NCI-H526 treated with DMSO at 0.1 percent for 48 hours (cell line): ENCODE measurements at regions not wholly inside any gene's neighbourhood (a gene's known extent, or its start where the extent isn't known, plus 50 kb on each side); places are given as distances from the start of the nearest gene placed in this dataset.

ENCODE experiments used
- DNase-seq: peaks from one replicate; lab custom pipeline; 2025; lab: John Stamatoyannopoulos, UW

- no peak for DNase-seq
Observed at GRCh38 chr11:45554230-45554967, 111.0 kb downstream of the CHST1 start.

- DNase-seq: no peak
Observed at GRCh38 chr11:45553383-45553936, 112.0 kb downstream of the CHST1 start.

- no peak for DNase-seq
Observed at GRCh38 chr11:45551191-45551713, 114.2 kb downstream of the CHST1 start.

GRCh38 chr11:45549257-45549656 lies 116.2 kb downstream of the CHST1 start:
- DNase-seq: no peak

GRCh38 chr11:45546366-45546765 lies 119.1 kb downstream of the CHST1 start:
- no peak for DNase-seq

- DNase-seq: no peak
Observed at GRCh38 chr11:45544826-45545225, 120.6 kb downstream of the CHST1 start.

- no peak for DNase-seq
Observed at GRCh38 chr11:45543808-45544422, 121.5 kb downstream of the CHST1 start.

- DNase-seq: no peak
Observed at GRCh38 chr11:45543081-45543480, 122.3 kb downstream of the CHST1 start.

- no peak for DNase-seq
Observed at GRCh38 chr11:45541693-45542434, 123.6 kb downstream of the CHST1 start.

GRCh38 chr11:45538939-45539338 lies 126.5 kb downstream of the CHST1 start:
- no peak for DNase-seq

- no peak for DNase-seq
Observed at GRCh38 chr11:45538363-45538762, 127.1 kb downstream of the CHST1 start.

GRCh38 chr11:45537614-45538013 lies 127.8 kb downstream of the CHST1 start:
- DNase-seq: no peak

GRCh38 chr11:45535033-45535432 lies 130.4 kb downstream of the CHST1 start:
- no peak for DNase-seq

GRCh38 chr11:45534132-45534531 lies 131.3 kb downstream of the CHST1 start:
- no peak for DNase-seq

- no peak for DNase-seq
Observed at GRCh38 chr11:45532546-45532945, 132.9 kb downstream of the CHST1 start.

GRCh38 chr11:45530776-45531175 lies 134.6 kb downstream of the CHST1 start:
- no peak for DNase-seq

- DNase-seq: no peak
Observed at GRCh38 chr11:45530111-45530510, 135.3 kb downstream of the CHST1 start.

GRCh38 chr11:45528435-45528834 lies 137.0 kb downstream of the CHST1 start:
- no peak for DNase-seq

- no peak for DNase-seq
Observed at GRCh38 chr11:45527898-45528297, 137.5 kb downstream of the CHST1 start.

- no peak for DNase-seq
Observed at GRCh38 chr11:45525393-45525792, 140.0 kb downstream of the CHST1 start.

GRCh38 chr11:45523760-45524159 lies 141.7 kb downstream of the CHST1 start:
- no peak for DNase-seq

GRCh38 chr11:45518833-45519535 lies 146.4 kb downstream of the CHST1 start:
- no peak for DNase-seq
